Progenitor cell of endocrine pancreas (in vitro differentiated cells): ENCODE measurements at regions not wholly inside any gene's neighbourhood (a gene's known extent, or its start where the extent isn't known, plus 50 kb on each side); places are given as distances from the start of the nearest gene placed in this dataset.
"Not testable (repeated sequence)": the region's sequence is repeated elsewhere in the genome, so short reads cannot be mapped to it uniquely, and the experiment has no call there.

Source experiments
- DNase-seq: peaks from one replicate; pipeline ENCODE4 v3.0.0; 2021; ENCODE audit warnings: low spot score; ENCODE audit not compliant: unreplicated experiment
- H3K27ac Mint-ChIP-seq: 2 replicates; pipeline ENCODE4 v1.8.0; 2021; ENCODE audit warnings: mild to moderate bottlenecking, moderate library complexity, mixed read lengths
- H3K27me3 Mint-ChIP-seq: 2 replicates; pipeline ENCODE4 v1.8.0; 2021; ENCODE audit warnings: mixed read lengths
- H3K36me3 Mint-ChIP-seq: 2 replicates; pipeline ENCODE4 v1.8.0; 2022; ENCODE audit warnings: mixed read lengths; ENCODE audit not compliant: insufficient read depth
- H3K4me1 Mint-ChIP-seq: 2 replicates; pipeline ENCODE4 v1.8.0; 2021; ENCODE audit warnings: low read depth, mixed read lengths
- H3K4me3 Mint-ChIP-seq: 2 replicates; pipeline ENCODE4 v1.8.0; 2021; ENCODE audit warnings: low read depth, mild to moderate bottlenecking, moderate library complexity, mixed read lengths
- H3K9me3 Mint-ChIP-seq: 2 replicates; pipeline ENCODE4 v1.8.0; 2021; ENCODE audit warnings: low read depth, mixed read lengths
- TF ChIP-seq, protein P1 (sequence below): fragments of 200-600 bp; sonication (generic); IDR thresholded peaks from one replicate; pipeline ENCODE4 v1.5.0; 2021; ENCODE audit warnings: antibody characterized with exemption, mild to moderate bottlenecking; ENCODE audit not compliant: unreplicated experiment

DNA sequence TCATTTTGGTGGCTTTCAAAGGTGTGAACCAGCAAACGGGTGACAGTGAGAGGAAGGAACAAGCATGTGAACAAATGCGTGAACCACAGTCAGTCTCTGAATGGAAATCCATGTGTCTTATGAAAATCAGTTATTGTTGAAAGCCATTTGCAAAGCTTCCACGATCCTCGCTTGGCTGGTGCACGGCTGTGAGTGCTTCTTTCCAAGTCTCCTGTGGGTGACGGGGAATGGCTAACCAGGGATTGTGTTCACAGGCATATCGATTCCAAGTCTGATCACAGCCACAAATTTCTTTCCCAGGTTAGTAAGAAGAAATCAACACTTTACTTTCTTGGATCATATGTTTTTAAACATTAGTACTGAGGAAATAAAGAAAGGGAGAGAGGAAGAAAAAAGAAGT lies 556.9 kb upstream of the RBFOX1 start:
- Mint-ChIP-seq H3K27me3 (peaks cover 4% of the 10 kb centered on the region), H3K27ac (no peak overlapping the region), H3K4me1 (no peaks in the 10 kb centered on the region), H3K9me3 (no peaks in the 10 kb centered on the region), H3K4me3 (no peak overlapping the region), H3K36me3 (no peaks in the 10 kb centered on the region)
- DNase-seq, result no peak
- TF ChIP-seq, protein P1, sequence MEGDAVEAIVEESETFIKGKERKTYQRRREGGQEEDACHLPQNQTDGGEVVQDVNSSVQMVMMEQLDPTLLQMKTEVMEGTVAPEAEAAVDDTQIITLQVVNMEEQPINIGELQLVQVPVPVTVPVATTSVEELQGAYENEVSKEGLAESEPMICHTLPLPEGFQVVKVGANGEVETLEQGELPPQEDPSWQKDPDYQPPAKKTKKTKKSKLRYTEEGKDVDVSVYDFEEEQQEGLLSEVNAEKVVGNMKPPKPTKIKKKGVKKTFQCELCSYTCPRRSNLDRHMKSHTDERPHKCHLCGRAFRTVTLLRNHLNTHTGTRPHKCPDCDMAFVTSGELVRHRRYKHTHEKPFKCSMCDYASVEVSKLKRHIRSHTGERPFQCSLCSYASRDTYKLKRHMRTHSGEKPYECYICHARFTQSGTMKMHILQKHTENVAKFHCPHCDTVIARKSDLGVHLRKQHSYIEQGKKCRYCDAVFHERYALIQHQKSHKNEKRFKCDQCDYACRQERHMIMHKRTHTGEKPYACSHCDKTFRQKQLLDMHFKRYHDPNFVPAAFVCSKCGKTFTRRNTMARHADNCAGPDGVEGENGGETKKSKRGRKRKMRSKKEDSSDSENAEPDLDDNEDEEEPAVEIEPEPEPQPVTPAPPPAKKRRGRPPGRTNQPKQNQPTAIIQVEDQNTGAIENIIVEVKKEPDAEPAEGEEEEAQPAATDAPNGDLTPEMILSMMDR, result no peak

DNA sequence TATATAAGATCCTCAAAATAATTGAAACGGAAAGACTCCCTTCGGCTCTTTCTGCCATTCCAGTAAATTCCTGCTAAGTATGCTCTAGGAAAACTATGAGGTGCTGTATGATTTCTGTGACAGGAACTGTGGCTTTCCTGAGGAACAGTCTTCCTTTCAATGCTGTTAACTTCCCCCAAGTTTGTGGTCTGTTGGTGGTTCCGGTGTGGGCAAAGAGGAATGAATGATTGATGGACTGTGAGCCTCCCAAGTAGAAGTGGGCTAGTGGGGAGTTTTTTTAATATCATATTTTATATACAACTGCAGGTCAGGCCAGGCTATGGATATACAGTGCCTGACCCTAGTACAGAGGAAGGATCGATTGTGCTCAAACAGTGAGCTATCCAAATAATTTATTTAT lies 560.7 kb upstream of the RBFOX1 start:
- no peak for DNase-seq
- Mint-ChIP-seq H3K9me3 (no peaks in the 10 kb centered on the region), H3K4me3 (no peak overlapping the region), H3K4me1 (no peaks in the 10 kb centered on the region), H3K27me3 (peaks cover 12% of the 10 kb centered on the region), H3K27ac (no peak overlapping the region), H3K36me3 (no peaks in the 10 kb centered on the region)
- TF ChIP-seq, protein P1, result no peak

- no peak for DNase-seq
- Mint-ChIP-seq H3K4me3 (no peak overlapping the region), H3K27ac (no peak overlapping the region), H3K9me3 (peaks cover 5% of the 10 kb centered on the region), H3K36me3 (no peaks in the 10 kb centered on the region), H3K27me3 (peaks cover 32% of the 10 kb centered on the region), H3K4me1 (no peaks in the 10 kb centered on the region)
- TF ChIP-seq, protein P1, result no peak
Observed at GRCh38 chr16:6753553-6753952, 579.1 kb upstream of the RBFOX1 start.

GRCh38 chr16:6751191-6751590 lies 581.5 kb upstream of the RBFOX1 start:
- peaks cover 32% of the 10 kb centered on the region for H3K27me3 Mint-ChIP-seq
- TF ChIP-seq, protein P1, result no peak

GRCh38 chr16:6749698-6750097 lies 582.9 kb upstream of the RBFOX1 start:
- H3K27me3 Mint-ChIP-seq, result peaks cover 32% of the 10 kb centered on the region
- no peak overlapping the region for H3K27ac Mint-ChIP-seq

More at GRCh38 chr16:6751191-6751590, 581.5 kb upstream of the RBFOX1 start:
- H3K27ac Mint-ChIP-seq, result no peak overlapping the region
- no peaks in the 10 kb centered on the region for H3K36me3 Mint-ChIP-seq
- no peak overlapping the region for H3K4me3 Mint-ChIP-seq
- H3K9me3 Mint-ChIP-seq, result no peaks in the 10 kb centered on the region
- no peaks in the 10 kb centered on the region for H3K4me1 Mint-ChIP-seq
- DNase-seq, result no peak

GRCh38 chr16:6736302-6736701 lies 596.3 kb upstream of the RBFOX1 start:
- not testable (repeated sequence) for H3K36me3 Mint-ChIP-seq, H3K9me3 Mint-ChIP-seq, H3K4me1 Mint-ChIP-seq, H3K4me3 Mint-ChIP-seq, DNase-seq, H3K27ac Mint-ChIP-seq
- peaks cover 10% of the 10 kb centered on the region for H3K27me3 Mint-ChIP-seq

More at GRCh38 chr16:6749698-6750097, 582.9 kb upstream of the RBFOX1 start:
- no peak for DNase-seq
- no peak overlapping the region for H3K4me3 Mint-ChIP-seq
- H3K4me1 Mint-ChIP-seq, result no peaks in the 10 kb centered on the region
- no peaks in the 10 kb centered on the region for H3K36me3 Mint-ChIP-seq
- H3K9me3 Mint-ChIP-seq, result peaks cover 1% of the 10 kb centered on the region
- TF ChIP-seq, protein P1, result no peak
